GM19035 (cell line): ENCODE measurements at regions not wholly inside any gene's neighbourhood (a gene's known extent, or its start where the extent isn't known, plus 50 kb on each side); places are given as distances from the start of the nearest gene placed in this dataset.

ENCODE experiments used
- ATAC-seq: cut with Tn5 transposase; IDR thresholded peaks from one replicate; pipeline ENCODE4 v1.9.1; 2021; ENCODE audit not compliant: unreplicated experiment

- ATAC-seq: no peak
Measured at GRCh38 chr5:74324556-74324955, 316.0 kb downstream of the ENC1 start.

- ATAC-seq: no peak
Measured at GRCh38 chr5:74322944-74323343, 317.6 kb downstream of the ENC1 start.

DNA sequence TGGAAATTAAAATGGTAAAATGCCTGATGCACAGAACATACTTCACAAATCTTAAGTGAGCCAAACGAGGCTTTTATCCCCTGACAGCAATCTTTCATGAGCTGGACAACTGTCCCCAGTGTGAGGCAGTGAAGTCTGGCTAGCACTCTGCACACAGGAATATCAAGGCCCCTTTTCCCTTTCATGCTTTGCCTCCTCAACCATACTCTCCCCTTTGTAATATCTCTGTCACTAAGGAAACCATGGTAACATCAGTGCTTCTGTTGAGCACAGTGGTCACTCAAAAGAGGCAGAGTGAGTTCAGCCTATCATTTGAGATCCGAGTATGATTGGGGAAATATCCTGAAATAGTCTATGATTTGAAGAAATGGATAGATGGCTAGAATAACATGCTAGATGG is 318.3 kb downstream of the ENC1 start:
- ATAC-seq: no peak

DNA sequence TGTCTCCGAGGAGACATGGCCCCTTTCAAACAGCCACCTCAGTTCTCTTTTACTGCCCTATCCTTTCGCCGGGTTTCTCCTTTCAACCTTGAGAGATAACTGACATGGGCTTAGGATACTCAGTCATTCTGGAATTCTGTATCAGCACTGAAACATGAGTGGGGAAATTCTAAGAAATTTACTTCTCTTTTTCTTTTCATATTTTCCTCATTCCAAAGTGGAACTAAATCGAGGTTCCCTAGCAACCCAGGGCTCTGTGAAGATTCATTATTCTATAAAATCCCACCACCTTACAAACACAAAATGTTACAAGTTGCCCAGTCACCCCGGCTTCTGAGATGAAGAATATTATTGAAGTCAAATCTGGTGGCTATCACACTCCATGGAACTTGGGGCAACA is 319.2 kb downstream of the ENC1 start:
- no peak for ATAC-seq

DNA sequence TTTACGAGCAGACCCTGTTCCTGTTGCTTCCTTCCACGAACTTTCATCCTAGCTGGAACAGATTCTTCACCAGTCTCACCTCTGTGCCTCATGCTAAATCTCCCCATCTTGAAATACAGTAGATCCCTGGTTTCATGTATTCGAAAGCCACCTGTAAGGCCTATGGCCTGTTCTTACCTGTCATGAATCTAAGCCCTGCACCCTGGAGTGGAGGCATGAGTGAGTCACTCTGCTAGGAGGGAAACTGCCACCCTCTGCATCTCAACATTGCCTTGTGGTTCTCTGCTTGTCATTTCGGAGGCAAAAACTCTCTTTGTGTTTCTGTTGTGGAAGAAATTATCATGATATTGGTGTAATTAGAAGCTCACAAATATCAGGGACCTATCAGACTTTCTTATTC is 320.0 kb downstream of the ENC1 start:
- no peak for ATAC-seq

DNA sequence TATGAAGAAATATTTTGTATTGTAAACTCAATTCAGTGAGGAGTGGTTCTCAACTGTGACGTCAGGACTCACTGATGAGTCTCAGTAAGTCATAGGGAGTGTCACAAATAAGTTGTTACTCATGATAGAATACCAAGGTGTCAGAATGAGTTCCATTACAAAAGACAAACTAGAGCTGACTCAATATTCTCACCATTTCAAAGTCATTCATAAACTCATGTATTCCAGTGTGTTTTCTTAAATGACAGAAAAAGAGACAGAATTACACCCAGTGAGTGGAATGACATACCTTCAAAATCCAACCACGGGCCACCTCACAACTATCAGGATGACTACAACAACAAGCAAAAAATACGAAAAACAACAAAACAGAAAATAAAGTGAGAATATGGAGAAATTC is 321.5 kb downstream of the ENC1 start:
- ATAC-seq: no peak

GRCh38 chr5:74316064-74316603 is 324.4 kb downstream of the ENC1 start:
- no peak for ATAC-seq

DNA sequence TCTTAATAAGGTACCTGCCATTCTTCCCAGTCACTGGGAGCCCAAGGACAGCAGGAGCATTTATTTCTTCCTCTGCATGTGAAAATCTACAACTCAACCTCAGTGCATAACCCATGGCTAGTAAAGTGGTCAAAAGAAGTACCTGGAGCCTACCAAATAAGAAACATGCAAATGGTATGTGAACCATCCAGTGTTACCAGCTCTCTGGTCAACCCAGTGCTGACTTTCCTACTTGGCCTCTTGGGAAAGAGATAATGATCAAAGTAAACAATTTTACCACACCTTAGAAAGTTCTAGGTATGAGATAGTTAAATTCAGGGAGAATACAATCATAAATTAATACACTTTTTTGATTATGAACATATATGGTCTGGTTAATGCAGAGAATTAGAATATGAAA is 325.6 kb downstream of the ENC1 start:
- no peak for ATAC-seq

- no peak for ATAC-seq
Measured at GRCh38 chr5:74313896-74314295, 326.6 kb downstream of the ENC1 start.

GRCh38 chr5:74312746-74313145 is 327.8 kb downstream of the ENC1 start:
- no peak for ATAC-seq

- no peak for ATAC-seq
Measured at GRCh38 chr5:74311961-74312360, 328.6 kb downstream of the ENC1 start.

- no peak for ATAC-seq
Measured at GRCh38 chr5:74310997-74311930, 329.3 kb downstream of the ENC1 start.

DNA sequence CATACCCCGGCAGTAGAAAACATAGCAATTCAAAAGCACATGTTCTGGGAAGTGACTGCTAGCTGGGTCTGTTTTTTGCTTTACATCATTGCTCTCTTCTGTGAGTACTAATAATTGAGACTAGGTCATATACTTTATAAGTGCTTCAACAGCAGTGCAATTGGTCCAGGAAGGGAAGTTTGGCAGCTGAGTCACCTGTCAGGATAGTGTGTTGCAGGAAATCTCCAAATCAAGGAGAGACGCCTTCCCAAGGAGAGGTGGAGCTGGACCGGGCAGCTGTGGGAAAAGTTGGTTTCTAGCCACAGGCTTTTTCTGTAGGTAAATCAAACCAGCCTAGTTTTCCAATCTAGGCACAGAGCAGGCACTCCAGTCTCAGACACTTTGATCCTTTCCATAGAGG is 330.1 kb downstream of the ENC1 start:
- ATAC-seq: no peak

- no peak for ATAC-seq
Measured at GRCh38 chr5:74309050-74309449, 331.5 kb downstream of the ENC1 start.

- ATAC-seq: no peak
Measured at GRCh38 chr5:74306845-74307244, 333.7 kb downstream of the ENC1 start.

GRCh38 chr5:74304536-74304935 is 336.0 kb downstream of the ENC1 start:
- ATAC-seq: no peak

DNA sequence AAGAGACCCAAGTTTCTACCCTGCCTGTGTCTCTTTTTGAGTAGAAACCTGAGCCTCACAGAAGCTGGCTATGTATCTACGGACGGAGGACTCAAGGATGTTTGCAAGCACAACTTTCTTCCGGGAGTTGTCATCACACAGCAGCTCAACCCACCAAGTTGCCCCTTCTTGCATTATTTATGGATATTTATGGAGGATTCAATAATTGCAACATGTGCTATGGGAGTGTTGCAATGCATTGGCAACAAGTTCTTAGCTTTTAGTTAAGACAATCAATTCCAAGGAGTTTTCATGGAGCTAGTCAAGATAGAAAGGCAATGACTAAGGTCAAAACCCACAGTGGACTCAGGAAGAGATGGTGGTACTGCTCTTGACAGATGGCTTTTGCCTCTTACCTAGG is 336.9 kb downstream of the ENC1 start:
- ATAC-seq: no peak

DNA sequence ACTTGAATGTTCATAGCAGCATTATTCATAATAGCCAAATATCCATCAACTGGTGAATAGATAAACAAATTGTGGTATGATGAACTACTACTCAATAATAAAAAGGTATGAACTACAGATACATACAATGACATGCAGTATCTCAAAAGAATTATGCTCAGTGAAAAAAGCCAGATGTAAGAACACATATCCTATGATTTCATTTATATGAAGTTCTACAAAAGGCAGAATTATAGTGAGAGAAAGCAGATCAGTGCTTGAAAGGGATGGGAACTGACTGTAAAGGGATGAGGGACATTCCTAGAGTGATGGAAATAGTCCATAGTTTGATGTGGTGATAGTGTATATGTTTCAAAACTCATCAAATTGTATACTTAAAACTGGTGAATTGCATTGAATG is 339.0 kb downstream of the ENC1 start:
- no peak for ATAC-seq

DNA sequence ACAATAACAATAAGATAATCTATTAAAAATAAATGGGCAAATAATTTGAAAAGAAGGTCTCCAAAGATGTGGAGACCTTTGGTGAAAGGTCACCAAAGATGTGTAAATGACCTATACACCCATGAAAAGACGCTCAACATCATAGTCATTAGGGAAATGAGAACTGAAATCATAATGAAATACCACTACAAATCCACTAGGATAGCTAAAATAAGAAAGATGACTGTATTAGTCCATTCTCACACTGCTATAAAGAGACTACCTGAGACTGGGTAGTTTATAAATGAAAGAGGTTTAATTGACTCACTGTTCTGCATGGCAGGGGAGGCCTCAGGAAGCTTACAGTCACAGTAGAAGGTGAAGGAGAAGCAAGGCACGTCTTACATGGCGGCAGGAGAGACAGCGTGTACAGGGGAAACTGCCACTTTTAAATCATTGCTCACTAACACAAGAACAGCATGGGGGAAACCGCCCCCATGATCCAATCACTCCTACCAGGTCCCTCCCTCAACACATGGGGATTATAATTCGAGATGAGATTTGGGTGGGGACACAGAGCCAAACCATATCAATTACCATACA is 339.6 kb downstream of the ENC1 start:
- no peak for ATAC-seq

- no peak for ATAC-seq
Measured at GRCh38 chr5:74299833-74300232, 340.7 kb downstream of the ENC1 start.

GRCh38 chr5:74296685-74297408 is 343.7 kb downstream of the ENC1 start:
- no peak for ATAC-seq

- ATAC-seq: no peak
Measured at GRCh38 chr5:74295676-74296075, 344.9 kb downstream of the ENC1 start.
